CD4-positive, alpha-beta T cell treated with Interleukin-6 at 100 ng/mL for 8 hours (primary cell): ENCODE measurements at regions not wholly inside any gene's neighbourhood (a gene's known extent, or its start where the extent isn't known, plus 50 kb on each side); places are given as distances from the start of the nearest gene placed in this dataset.

Experiments used
- DNase-seq: peaks from one replicate; pipeline ENCODE4 v3.0.0-alpha.2; 2020; ENCODE audit warnings: mixed read lengths, low spot score

GRCh38 chr1:163745204-163745603, 423.4 kb downstream of the NUF2 start:
- no peak for DNase-seq

- DNase-seq, result no peak
Measured at GRCh38 chr1:163747261-163747660, 425.5 kb downstream of the NUF2 start.

DNA sequence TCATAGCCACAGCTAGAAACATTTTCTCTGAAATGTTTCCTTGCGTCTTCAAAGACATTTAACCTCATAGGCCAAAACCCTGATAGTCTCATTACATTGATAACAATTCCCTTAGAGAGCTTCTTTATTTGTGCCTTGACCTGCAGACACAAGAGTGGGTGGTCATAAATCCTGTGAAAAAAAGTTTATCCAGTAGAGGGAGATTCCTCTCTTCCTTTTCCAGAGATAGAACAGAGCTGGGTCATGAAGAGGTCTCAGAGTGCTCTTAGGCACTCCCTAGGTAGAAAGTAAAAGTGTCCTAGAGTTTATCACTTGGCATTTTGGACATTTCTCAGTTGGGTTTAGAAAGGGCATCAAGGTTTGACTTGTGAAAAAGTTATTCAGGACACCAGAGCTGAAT, 426.1 kb downstream of the NUF2 start:
- no peak for DNase-seq

- no peak for DNase-seq
Measured at GRCh38 chr1:163758977-163759670, 437.4 kb downstream of the NUF2 start.

DNA sequence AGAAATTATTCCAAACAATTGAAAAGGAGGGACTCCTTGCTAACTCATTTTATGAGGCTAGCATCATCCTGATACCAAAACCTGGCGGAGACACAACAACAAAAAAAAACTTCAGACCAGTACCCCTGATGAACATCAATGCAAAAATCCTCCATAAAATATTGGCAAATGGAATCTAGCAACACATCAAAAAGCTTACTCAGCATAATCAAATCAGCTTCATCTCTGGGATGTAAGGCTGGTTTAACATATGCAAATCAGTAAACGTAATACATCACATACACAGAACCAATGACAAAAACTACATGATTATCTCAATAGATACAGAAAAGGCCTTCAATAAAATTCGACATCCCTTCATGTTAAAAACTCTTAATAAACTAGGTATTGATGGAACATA, 440.1 kb downstream of the NUF2 start:
- no peak for DNase-seq

DNA sequence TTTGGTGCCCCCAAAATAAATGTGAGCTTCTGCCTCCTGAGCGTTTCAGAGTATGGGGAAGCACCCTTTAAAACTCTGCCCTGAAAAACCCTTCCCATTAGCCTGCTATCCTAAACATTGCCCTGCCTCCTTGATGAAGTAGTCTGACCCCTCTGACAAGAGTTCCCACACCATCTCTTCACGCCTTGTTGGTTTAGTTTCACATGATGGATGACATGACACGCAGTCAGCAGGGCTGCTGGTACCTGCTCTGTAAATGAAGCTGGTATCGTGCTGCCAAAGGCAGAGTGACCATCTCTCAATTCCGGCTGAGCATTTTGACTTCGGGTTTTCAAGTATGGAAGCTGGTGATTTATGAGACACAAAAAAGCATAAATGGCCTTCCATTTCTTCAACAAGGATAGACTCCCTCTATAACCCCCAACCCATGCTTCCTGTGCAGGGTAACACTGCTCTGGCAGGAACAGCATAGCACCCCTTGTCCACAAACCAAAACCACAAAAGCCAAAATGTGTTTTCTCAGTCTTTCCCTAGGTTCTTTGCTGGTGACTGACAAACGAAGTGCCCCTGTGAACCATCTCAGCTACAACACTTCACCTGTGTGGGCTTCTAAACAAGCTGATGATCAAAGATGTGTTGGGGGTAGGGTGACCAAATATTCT, 444.6 kb downstream of the NUF2 start:
- no peak for DNase-seq

GRCh38 chr1:163768576-163768975, 446.8 kb downstream of the NUF2 start:
- no peak for DNase-seq

- no peak for DNase-seq
Measured at GRCh38 chr1:163770265-163770664, 448.5 kb downstream of the NUF2 start.

DNA sequence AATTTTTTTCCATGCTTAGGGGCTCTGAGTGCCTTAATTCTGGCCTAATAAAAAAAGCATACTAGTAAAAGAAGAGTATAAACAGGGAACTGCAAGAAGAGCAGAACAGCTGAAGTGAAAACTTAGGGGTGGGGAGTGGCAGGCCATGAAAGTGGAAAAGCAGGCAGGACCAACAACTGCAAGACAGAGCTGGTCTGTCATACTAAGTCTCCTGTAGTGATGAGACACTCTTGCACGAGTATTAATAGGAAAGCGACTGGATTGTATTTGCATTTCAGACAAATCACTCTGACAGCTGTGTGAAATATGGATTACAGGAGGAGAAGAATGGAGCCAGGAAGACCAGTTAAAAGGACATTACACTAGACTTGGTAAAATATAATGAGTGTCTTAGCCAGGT, 449.9 kb downstream of the NUF2 start:
- no peak for DNase-seq

- DNase-seq, result no peak
Measured at GRCh38 chr1:163772246-163772645, 450.5 kb downstream of the NUF2 start.

DNA sequence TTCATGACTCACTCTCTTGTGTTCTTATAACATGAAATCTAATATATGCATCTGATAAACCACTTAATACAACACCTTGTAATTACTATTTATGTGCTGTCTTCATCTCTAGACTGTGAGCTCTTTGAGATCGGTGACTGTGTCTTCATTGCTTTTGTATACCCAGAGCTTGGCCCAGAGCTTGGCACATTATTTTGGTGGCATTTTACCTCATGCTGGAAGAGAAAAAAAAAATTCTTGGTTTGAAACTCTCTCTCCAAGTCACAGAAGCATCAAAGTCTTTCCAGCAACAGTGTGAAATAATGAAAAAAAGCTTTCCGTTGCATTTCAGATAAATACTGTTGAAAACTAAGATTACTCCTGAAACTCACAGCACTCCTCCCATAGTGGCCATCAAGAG, 451.6 kb downstream of the NUF2 start:
- no peak for DNase-seq

- DNase-seq, result no peak
Measured at GRCh38 chr1:163774401-163774945, 452.7 kb downstream of the NUF2 start.

DNA sequence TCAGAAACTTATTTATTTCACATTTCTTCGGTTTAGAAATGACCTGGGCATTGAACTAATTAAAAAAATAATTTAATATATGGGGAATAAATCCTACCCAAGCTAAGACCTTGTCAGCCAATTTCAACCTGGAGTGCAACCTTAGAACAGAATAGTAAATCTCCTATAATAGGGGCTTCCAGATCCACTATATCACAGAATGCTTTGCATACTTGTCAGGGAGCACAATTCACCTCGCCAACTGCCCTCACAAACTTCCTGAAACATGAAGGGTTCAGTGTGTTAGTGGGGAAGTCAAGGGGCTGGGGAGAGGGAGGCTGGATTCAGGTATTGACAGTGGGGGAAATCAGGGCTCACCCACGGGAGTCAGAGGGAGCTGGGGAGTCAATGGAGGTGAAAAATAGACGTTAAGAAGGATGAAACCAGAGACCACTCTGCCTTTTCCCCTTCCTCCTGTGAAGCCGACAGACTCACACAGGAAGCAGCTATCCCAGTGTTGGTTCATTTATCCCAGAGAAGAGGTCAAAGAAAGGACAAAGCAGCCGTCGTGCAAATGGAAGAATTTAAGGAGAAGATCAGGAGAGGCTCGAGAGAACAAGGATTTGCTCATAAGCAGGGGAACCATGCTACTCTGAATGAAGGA, 453.3 kb downstream of the NUF2 start:
- DNase-seq, result no peak

DNA sequence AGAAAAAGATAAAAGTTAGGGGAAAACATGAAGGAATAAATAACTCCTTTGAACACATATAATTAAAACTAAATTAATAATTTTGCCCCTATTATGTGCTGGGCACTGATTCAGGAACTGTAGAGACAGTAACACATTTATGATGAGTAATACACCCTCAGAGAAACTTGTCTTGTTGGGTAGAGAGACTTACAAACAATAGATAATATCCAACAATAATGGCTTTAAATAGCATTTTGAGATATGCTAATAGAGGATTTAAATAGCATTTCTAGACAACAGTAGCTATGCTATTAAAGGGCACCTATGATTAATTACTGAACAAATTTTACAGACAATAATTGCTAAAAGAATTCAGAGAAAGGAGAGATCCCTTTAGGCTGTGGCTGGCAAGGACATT, 455.5 kb downstream of the NUF2 start:
- no peak for DNase-seq

- DNase-seq, result no peak
Measured at GRCh38 chr1:163781146-163781545, 459.4 kb downstream of the NUF2 start.

- no peak for DNase-seq
Measured at GRCh38 chr1:163785868-163786405, 464.2 kb downstream of the NUF2 start.

DNA sequence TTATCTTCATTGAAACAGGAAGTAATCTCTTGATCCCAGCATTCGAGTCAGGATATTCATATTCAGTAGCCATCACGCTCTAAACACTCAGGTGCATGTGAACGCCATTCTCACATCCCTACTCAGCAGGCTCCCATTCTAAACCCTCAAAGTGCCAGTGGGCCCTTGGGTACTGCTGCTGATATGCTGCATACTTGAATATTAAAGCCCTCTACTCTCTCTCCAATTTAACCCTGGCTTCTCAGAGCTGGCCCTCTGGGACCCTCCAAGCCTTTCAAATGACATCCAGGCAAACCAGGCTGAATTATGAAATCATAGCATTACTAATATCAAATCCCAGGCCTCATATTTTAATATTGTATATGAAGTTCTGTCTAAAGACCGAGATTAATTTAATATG, 468.2 kb downstream of the NUF2 start:
- DNase-seq, result no peak

GRCh38 chr1:163794551-163794950, 472.8 kb downstream of the NUF2 start:
- DNase-seq, result no peak

DNA sequence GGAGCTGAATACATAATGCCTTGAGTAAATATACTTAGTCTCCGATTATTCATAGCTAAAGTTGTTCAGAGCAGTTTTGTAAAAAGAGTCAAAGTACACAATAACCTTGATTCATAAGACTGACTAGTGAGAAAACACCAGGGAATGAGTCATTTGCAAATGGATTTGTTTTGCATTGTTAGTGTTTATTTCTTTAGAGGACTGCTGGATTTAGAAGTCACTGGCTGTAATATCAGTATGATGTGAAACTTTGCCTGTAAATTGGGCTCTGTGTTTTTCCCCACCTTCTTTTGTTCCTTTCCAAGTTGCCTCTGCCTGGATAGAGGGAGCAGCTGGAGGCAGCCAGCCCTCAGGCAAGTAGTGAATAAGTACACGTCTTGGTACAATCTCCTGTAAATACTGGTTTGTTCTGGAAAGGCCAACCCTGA, 474.7 kb downstream of the NUF2 start:
- no peak for DNase-seq

DNA sequence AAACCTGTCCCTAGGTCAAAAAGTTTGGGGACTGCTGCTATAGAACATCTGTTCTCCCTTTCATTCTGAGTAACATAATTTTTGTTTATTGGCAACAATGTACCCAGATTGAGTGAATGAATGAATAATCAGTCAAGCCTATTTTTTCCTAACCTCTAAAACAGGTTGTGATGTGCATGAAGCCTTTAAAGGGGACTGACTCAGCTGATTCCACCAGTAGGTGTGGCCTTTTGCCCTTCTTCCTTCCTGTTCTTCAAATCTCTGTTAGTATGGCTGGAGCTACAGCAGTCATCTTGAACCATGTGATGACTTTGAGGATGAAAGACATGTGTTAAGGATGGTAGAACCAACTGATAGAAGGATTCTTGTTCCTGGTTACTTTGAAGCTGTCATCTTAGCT, 476.1 kb downstream of the NUF2 start:
- no peak for DNase-seq

- no peak for DNase-seq
Measured at GRCh38 chr1:163799190-163799805, 477.5 kb downstream of the NUF2 start.

GRCh38 chr1:163807331-163808049, 485.7 kb downstream of the NUF2 start:
- no peak for DNase-seq
